CD14-positive monocyte (primary cell): ENCODE measurements at regions not wholly inside any gene's neighbourhood (a gene's known extent, or its start where the extent isn't known, plus 50 kb on each side); places are given as distances from the start of the nearest gene placed in this dataset.

Source experiments
- DNase-seq, 3 donors: peaks; one replicate each; pipeline ENCODE4 v3.0.0-alpha.2; 2011 to 2022
- H2AFZ ChIP-seq: 2 replicates; pipeline ENCODE4 v1.6.0; 2012; ENCODE audit warnings: mild to moderate bottlenecking, low read depth, low read length, inconsistent platforms; ENCODE audit not compliant: insufficient read depth, poor library complexity, severe bottlenecking
- H3K27ac ChIP-seq, 2 donors: 1 replicate in 1 of 2; 2 replicates in 1 of 2; pipeline ENCODE4 v1.5.1; 2012 to 2013; ENCODE audit warnings: low read length in 2 of 2, control low read depth in 1 of 2, inconsistent platforms in 1 of 2, low read depth in 1 of 2, mild to moderate bottlenecking in 1 of 2
- H3K27me3 ChIP-seq, 2 donors: one replicate each; pipeline versions ENCODE4 v1.6.0 to v1.6.1; 2011 to 2013; ENCODE audit warnings: low read length in 2 of 2; ENCODE audit not compliant: control insufficient read depth in 2 of 2, insufficient read depth in 2 of 2
- H3K36me3 ChIP-seq, 2 donors: replicated peaks in 1 of 2; 1 replicate in 1 of 2; 2 replicates in 1 of 2; pipeline versions ENCODE4 v1.5.1 to v1.6.1; 2012 to 2013; ENCODE audit warnings: low read length in 2 of 2, control low read depth in 1 of 2, inconsistent platforms in 1 of 2, mild to moderate bottlenecking in 1 of 2; ENCODE audit not compliant: insufficient read depth in 2 of 2, control insufficient read depth in 1 of 2
- H3K4me1 ChIP-seq, 2 donors: 1 replicate in 1 of 2; 2 replicates in 1 of 2; pipeline versions ENCODE4 v1.5.1 to v1.6.1; 2012 to 2013; ENCODE audit warnings: low read length in 2 of 2, control low read depth in 1 of 2, inconsistent platforms in 1 of 2, mild to moderate bottlenecking in 1 of 2, moderate library complexity in 1 of 2; ENCODE audit not compliant: insufficient read depth in 2 of 2, control insufficient read depth in 1 of 2
- H3K4me2 ChIP-seq: replicated peaks from 2 replicates; pipeline ENCODE3; 2012; ENCODE audit warnings: low read length, moderate library complexity, mild to moderate bottlenecking; ENCODE audit not compliant: poor library complexity, severe bottlenecking; ENCODE audit errors: extremely low read depth
- H3K4me3 ChIP-seq, 3 experiments: fragments of 200-600 bp in 1 of 3; sonication (generic) in 1 of 3; replicated peaks in 1 of 3; 1 replicate in 2 of 3; 2 replicates in 1 of 3; pipeline ENCODE4 v1.5.1; 2011 to 2013; ENCODE audit warnings: low read length in 3 of 3, mild to moderate bottlenecking in 3 of 3, control low read depth in 2 of 3, low read depth in 2 of 3, inconsistent platforms in 1 of 3, moderate library complexity in 1 of 3
- H3K79me2 ChIP-seq: 2 replicates; pipeline ENCODE4 v1.6.0; 2012; ENCODE audit warnings: mild to moderate bottlenecking, control low read depth, inconsistent platforms, low read length, moderate library complexity; ENCODE audit not compliant: insufficient read depth
- H3K9ac ChIP-seq: 2 replicates; pipeline ENCODE4 v1.6.0; 2017; ENCODE audit warnings: low read length, mild to moderate bottlenecking; ENCODE audit not compliant: insufficient read depth, poor library complexity, severe bottlenecking
- H3K9me3 ChIP-seq, 2 donors: replicated peaks in 1 of 2; 1 replicate in 1 of 2; 2 replicates in 1 of 2; pipeline versions ENCODE4 v1.5.1 to v1.6.1; 2012 to 2013; ENCODE audit warnings: low read length in 2 of 2, control low read depth in 1 of 2; ENCODE audit not compliant: control insufficient read depth in 1 of 2, insufficient read depth in 1 of 2
- H4K20me1 ChIP-seq: 2 replicates; pipeline ENCODE4 v1.6.0; 2012; ENCODE audit warnings: mild to moderate bottlenecking, low read length, control low read depth, moderate library complexity; ENCODE audit not compliant: insufficient read depth
- H3K27ac Mint-ChIP-seq, 7 donors: one replicate each; pipeline ENCODE4 v1.8.0; 2020; ENCODE audit warnings: mild to moderate bottlenecking in 7 of 7, mixed read lengths in 7 of 7, moderate library complexity in 6 of 7, inconsistent platforms in 2 of 7
- H3K27me3 Mint-ChIP-seq, 3 donors: one replicate each; pipeline ENCODE4 v1.8.0; 2021 to 2022; ENCODE audit warnings: low read depth in 3 of 3, mild to moderate bottlenecking in 3 of 3, mixed read lengths in 3 of 3, moderate library complexity in 3 of 3, inconsistent platforms in 1 of 3
- H3K36me3 Mint-ChIP-seq, 2 donors: one replicate each; pipeline ENCODE4 v1.8.0; 2020; ENCODE audit warnings: mixed read lengths in 2 of 2, inconsistent platforms in 1 of 2, mild to moderate bottlenecking in 1 of 2
- H3K4me1 Mint-ChIP-seq: one replicate; pipeline ENCODE4 v1.8.0; 2020; ENCODE audit warnings: mild to moderate bottlenecking, mixed read lengths
- H3K4me3 Mint-ChIP-seq, 2 donors: one replicate each; pipeline ENCODE4 v1.8.0; 2020; ENCODE audit warnings: mild to moderate bottlenecking in 2 of 2, mixed read lengths in 2 of 2, moderate library complexity in 1 of 2
- H3K9me3 Mint-ChIP-seq, 7 donors: one replicate each; pipeline ENCODE4 v1.8.0; 2020 to 2022; ENCODE audit warnings: mixed read lengths in 7 of 7, mild to moderate bottlenecking in 6 of 7, moderate library complexity in 6 of 7, inconsistent platforms in 2 of 7
- WGBS: methylation state at CpG from one replicate; pipeline ENCODE4 v1.1.5; 2013; ENCODE audit warnings: missing lambda C conversion rate; ENCODE audit not compliant: insufficient coverage; 5-methylcytosine and 5-hydroxymethylcytosine counted together
- intact Hi-C, 2 donors: fragments of 100-400 bp; cut with micrococcal nuclease; formaldehyde crosslinking; loops; one replicate each; pipeline versions ENCODE4 v1.15.0 to v1.15.1; 2023
- TF ChIP-seq, protein P1 (sequence below): fragments of 200-600 bp; IDR thresholded peaks from one replicate; pipeline ENCODE4 v1.8.0; 2022; ENCODE audit warnings: antibody characterized with exemption, mild to moderate bottlenecking

GRCh38 chr5:67515762-67516161 lies 319.2 kb upstream of the CD180 start:
- peaks cover 0 to 4% (median 0%) of the 10 kb centered on the region in 7 donors for H3K9me3 Mint-ChIP-seq
- H3K4me2 ChIP-seq: no peak overlapping the region
- H2AFZ ChIP-seq: no peak overlapping the region
- no peak overlapping the region for H3K27ac Mint-ChIP-seq
- no peaks in the 10 kb centered on the region for H4K20me1 ChIP-seq
- no peak overlapping the region for H3K9ac ChIP-seq
- H3K9me3 ChIP-seq: no peaks in the 10 kb centered on the region
- no peaks in the 10 kb centered on the region for H3K79me2 ChIP-seq
- TF ChIP-seq, protein P1, sequence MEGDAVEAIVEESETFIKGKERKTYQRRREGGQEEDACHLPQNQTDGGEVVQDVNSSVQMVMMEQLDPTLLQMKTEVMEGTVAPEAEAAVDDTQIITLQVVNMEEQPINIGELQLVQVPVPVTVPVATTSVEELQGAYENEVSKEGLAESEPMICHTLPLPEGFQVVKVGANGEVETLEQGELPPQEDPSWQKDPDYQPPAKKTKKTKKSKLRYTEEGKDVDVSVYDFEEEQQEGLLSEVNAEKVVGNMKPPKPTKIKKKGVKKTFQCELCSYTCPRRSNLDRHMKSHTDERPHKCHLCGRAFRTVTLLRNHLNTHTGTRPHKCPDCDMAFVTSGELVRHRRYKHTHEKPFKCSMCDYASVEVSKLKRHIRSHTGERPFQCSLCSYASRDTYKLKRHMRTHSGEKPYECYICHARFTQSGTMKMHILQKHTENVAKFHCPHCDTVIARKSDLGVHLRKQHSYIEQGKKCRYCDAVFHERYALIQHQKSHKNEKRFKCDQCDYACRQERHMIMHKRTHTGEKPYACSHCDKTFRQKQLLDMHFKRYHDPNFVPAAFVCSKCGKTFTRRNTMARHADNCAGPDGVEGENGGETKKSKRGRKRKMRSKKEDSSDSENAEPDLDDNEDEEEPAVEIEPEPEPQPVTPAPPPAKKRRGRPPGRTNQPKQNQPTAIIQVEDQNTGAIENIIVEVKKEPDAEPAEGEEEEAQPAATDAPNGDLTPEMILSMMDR: no peak
- H3K27me3 Mint-ChIP-seq: peaks cover 0 to 3% (median 1%) of the 10 kb centered on the region in 3 donors
- no peak overlapping the region for H3K4me3 ChIP-seq
- no peaks in the 10 kb centered on the region for H3K36me3 Mint-ChIP-seq
- WGBS: no CpG with 5 or more reads among the region's 2 CpGs
- no peaks in the 10 kb centered on the region for H3K36me3 ChIP-seq
- H3K4me3 Mint-ChIP-seq: no peak overlapping the region
- intact Hi-C loops: no loop called here
- no peaks in the 10 kb centered on the region for H3K27me3 ChIP-seq
- no peaks in the 10 kb centered on the region for H3K4me1 Mint-ChIP-seq
- no peak for DNase-seq
- no peaks in the 10 kb centered on the region for H3K4me1 ChIP-seq
- no peak overlapping the region for H3K27ac ChIP-seq

DNA sequence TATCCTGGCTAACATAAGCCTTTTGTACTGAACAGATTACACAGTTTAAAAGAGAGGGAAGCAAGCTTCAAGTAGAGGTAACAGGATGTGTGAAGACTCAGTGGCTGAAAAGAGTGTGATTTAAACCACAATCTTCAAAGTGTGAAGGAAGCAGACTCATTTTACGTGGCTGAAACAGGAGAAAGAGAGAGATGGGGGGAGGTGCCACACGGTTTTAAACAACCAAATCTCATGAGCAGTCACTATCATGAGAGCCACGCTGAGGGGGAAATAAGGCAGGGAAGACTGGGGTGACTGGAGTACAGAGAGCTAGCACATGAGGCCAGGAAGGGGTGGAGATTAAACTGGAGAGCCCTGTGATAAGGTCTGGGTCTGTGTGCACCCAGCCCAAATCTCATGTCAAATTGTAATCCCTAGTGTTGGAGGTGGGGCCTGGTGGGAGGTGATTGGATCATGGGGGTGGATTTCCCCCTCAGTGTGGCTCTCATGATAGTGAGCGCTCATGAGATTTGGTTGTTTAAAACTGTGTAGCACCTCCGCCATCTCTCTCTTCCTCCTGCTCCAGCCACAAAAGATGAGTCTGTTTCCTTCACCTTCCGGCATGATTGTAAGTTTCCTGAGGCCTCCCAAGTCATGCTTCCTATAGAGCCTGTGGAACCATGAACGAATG lies 318.6 kb upstream of the CD180 start:
- intact Hi-C loops: no loop called here
- Histone ChIP-seq H3K9ac (no peak overlapping the region), H3K36me3 (no peaks in the 10 kb centered on the region), H3K4me2 (no peak overlapping the region), H3K27me3 (no peaks in the 10 kb centered on the region), H4K20me1 (no peaks in the 10 kb centered on the region), H3K9me3 (no peaks in the 10 kb centered on the region), H2AFZ (no peak overlapping the region), H3K79me2 (no peaks in the 10 kb centered on the region), H3K4me1 (no peaks in the 10 kb centered on the region), H3K4me3 (no peak overlapping the region), H3K27ac (no peak overlapping the region)
- Mint-ChIP-seq H3K27ac (no peak overlapping the region), H3K9me3 (peaks cover 0 to 4% (median 0%) of the 10 kb centered on the region in 7 donors), H3K36me3 (no peaks in the 10 kb centered on the region), H3K4me1 (no peaks in the 10 kb centered on the region), H3K4me3 (no peak overlapping the region), H3K27me3 (peaks cover 0 to 3% (median 1%) of the 10 kb centered on the region in 3 donors)
- TF ChIP-seq, protein P1: no peak
- no peak for DNase-seq
- WGBS: 88% methylated on average over 2 of the region's 7 CpGs
